GM18951 (cell line): ENCODE measurements at regions not wholly inside any gene's neighbourhood (a gene's known extent, or its start where the extent isn't known, plus 50 kb on each side); places are given as distances from the start of the nearest gene placed in this dataset.
"Not testable (repeated sequence)": the region's sequence is repeated elsewhere in the genome, so short reads cannot be mapped to it uniquely, and the experiment has no call there.

ENCODE experiments used
- POLR2A ChIP-seq: IDR thresholded peaks from 4 replicates; pipeline ENCODE4 v1.6.1; 2011; ENCODE audit warnings: mild to moderate bottlenecking; ENCODE audit not compliant: insufficient read length, insufficient read depth; ENCODE audit errors: extremely low read depth
- in situ Hi-C: fragments of 300-500 bp; cut with MboI; formaldehyde crosslinking; loops from one replicate; pipeline ENCODE4 v1.12.0; 2022; ENCODE audit warnings: low sequenced_read_pairs, mixed read lengths, inconsistent platforms; ENCODE audit not compliant: unreplicated experiment

DNA sequence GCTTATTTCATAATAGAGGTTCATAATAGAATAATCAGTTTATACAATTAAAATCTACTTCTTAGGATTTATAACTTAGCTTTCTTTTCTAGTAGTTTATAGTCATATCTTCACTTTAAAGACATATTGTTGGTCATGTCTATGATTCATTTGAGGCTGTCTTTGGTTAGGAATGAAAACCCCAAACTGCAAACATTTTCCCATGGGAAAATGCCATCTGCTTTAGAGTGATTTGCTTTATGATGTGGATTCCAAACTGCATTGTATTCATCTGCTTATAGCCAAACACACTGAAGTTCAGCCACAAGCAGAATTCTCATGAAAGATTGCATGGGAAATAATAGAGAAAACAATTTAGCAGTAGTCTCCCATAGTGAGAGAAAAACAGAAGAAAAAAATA, 128.0 kb downstream of the RFPL4B start:
- in situ Hi-C loops, result no loop called here
- TF ChIP-seq POLR2A, result no peak

DNA sequence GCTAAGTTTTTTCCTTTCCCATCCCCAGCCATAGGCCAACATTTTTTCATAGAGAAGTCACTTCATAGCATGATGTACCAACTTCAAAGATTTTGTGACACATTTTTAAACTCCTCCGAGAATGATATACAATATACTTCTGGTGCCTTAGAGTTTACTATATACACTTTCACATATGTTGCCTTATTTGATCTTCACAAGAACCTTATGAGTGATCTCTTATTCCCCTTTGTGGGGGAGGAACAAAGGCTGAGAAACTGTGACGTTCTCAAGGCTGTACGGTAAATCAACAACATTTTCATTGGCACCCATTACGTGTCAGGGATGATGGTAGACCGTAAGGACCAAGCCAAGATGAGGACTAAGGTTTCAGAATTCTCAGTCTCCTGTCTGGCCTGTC, 130.0 kb downstream of the RFPL4B start:
- in situ Hi-C loops, result no loop called here
- TF ChIP-seq POLR2A, result no peak

DNA sequence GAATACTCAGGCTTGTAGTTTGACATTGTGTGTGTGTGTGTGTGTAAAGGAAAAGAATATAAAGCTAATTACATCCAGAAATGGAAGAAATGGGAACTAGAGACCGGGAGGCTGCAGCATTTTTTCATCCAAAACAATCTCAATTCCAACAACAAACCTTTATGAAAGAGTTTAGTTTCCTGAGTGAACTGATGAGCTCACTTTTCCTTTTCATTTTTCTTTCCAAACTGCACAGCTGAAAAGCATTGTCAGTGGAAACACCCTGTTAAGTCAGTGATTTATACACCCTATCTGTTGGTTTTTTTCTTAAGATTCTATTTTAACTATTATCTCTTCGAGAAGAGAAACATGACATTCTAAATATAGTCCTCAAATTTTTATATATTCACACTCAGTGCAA, 130.9 kb downstream of the RFPL4B start:
- in situ Hi-C loops, result no loop called here

DNA sequence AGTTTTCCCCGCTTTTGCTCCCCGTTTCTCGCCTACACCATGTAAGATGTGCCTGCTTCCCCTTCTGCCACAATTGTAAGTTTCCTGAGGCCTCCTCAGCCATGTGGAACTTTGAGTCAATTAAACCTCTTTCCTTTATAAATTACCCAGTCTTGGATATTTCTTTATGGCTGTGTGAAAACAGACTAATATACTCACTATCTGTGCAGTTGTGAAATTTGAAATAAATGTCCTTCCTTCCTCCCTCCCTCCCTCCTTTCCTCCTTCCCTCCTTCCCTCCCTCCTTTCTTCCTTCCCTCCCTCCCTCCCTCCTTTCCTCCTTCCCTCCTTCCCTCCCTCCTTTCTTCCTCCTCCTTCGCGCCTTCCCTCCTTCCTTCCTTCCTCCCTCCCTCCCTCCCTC, 132.8 kb downstream of the RFPL4B start:
- in situ Hi-C loops, result not testable (repeated sequence)

More for the DNA sequence above, 130.9 kb downstream of the RFPL4B start:
- TF ChIP-seq POLR2A, result no peak

DNA sequence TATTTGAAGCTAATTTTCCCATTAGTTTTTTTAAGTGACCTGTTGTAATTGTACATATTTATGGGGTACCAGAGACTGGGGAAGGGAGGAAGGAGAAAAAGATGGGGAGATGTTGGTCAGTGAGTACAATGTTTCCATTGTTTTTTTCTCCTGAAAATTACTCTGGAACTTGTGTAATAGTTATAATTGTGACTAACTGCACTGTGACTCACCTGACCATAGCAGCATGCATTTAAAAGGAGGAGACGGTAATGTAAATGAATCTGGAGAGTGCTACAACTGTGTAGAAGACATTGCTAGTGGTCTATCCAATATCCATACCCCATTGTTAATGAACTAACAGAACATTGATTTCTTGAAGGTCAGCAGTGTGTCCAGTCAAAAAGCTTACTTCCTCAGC, 133.4 kb downstream of the RFPL4B start:
- in situ Hi-C loops, result no loop called here
- TF ChIP-seq POLR2A, result no peak

DNA sequence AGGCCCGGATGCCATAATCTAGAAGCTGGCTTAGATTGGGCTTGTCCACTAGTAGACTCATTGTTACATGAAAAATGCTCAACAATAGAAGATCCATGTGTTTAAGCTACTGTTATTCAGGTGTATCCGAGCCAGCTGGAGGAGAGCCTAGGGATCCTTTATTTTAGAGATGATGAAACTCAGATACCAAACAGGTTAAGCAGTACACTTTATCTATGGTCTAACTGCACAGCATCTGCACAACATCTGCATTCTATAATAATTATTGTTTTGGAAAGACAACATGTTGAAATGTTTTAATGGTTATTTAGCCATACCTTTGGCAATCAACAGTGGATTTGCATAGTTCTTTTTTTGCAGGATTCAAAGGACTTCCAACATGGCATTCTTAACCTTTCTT, 134.1 kb downstream of the RFPL4B start:
- no peak for TF ChIP-seq POLR2A
- in situ Hi-C loops, result no loop called here

DNA sequence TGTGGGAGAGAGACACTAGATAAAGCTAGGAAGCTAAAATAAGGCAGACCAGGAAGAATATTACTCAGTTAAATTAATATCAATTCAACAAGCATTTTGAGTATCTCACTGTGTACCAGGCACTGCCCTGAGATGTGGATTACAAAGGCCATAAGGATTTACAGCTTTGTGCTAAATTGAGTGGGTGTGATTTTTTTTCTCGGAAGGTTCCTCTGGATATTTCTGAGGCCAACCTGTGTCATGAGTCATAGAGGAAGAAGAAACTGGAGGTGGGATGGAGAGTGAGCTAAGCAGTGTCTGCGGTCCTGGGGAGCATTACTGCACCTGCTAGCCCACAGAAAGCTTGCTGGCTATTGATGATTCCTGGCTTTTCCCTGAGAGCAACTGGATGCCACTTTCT, 135.2 kb downstream of the RFPL4B start:
- no peak for TF ChIP-seq POLR2A
- in situ Hi-C loops, result no loop called here

DNA sequence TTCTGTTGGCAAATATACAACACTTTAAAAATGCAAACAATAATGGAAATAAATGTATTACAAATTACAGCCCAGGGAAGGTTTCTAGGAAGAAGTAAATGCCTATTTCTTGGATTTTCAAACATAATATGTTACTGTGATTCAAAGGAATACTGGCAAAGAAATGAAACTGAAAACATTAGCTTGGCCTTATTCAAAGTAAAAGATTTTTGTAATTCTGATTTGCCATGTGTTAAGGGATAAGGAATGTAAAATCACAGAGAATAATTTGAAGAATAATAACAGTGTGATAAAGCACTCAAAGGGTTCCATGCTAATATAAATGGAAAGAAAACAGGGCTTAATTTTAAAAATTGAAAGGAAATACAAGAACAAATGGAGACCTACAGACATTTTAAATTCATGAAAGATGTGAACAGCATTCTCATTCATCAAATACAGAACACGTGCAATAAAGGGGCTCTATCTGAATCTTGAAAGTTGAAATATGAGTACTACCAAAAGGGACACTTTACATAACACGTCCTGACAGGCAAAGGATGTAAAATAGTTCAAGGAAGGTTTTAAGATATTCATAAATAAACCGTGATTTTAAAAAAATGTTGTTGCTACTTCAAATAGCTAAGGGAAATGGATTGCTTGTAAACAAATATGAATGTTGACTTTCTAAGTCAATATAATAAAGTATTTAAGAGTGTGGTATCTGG, 138.1 kb downstream of the RFPL4B start:
- in situ Hi-C loops, result no loop called here
- TF ChIP-seq POLR2A, result no peak

DNA sequence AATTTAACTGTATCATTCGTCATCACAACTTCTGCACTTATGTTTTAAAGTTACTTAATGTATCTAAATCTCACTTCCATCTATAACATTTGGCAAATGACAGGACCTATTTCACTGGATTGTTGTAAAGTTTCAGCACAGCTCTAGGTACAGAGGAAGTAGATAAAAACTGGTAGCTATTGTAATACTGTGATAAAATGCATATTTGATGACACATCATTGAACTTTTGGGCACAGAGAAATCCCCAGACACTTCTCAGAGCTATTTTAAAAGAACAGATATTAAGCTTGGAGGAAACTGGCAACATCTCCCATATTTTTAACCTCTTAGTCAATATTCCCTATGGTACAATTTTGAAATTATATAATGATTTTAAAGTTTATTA, 138.7 kb downstream of the RFPL4B start:
- no peak for TF ChIP-seq POLR2A
- in situ Hi-C loops, result no loop called here

DNA sequence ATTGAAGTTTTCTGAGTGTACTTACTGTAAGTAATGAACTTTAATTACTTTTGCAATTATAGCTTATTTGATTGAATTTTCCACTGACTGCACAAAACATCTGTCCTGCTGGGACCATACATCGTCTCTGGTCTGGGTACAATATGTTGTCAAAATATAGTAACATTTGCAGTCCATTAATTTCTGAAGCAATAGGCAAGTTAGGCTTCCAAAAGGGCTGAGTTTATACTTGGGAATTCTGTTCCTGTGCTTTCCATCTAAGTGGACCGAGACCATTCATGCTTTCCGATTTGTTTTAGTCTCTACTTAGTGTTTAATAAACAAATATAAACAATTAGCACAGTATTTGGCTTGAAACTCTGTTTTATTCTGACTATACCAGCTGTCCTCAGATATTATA, 139.3 kb downstream of the RFPL4B start:
- TF ChIP-seq POLR2A, result no peak
- in situ Hi-C loops, result no loop called here

DNA sequence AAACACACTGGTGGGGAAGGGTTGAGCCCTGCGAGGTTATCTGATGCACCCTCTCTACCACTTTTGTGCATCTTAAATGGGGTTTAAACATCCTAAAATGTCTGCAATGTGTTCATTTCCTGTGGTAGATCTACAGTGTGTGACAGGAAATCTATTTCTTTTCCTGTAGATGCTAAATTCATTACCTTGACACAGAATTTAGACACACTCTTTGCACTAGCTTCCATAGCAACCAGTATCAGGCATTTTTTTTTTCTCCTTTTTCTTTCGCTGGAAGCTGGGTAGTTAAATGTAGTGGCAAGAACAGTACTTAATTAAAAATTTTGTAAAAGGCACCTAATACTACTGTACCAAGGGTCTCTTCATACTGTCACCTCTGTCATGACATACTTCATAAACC, 141.1 kb downstream of the RFPL4B start:
- in situ Hi-C loops, result no loop called here
- TF ChIP-seq POLR2A, result no peak

DNA sequence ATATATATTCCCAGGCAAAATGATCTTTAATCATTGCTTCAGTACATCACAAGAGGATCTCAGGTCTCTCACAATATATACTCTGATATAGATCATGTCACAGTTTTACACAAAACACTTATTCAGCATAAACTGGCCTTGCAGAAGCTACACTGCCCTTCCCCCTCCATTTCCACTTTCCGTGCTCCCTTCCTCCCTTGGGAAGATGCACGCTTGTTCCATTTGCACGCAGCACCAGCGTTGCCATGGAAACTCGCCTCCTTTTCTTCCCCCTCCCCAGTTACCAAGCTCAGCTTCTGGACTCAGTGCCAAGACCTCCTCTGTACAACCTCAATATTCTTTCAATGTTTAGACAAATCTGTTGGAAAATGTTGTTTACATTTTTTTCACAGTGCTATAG, 154.6 kb downstream of the RFPL4B start:
- in situ Hi-C loops, result no loop called here
- TF ChIP-seq POLR2A, result no peak

DNA sequence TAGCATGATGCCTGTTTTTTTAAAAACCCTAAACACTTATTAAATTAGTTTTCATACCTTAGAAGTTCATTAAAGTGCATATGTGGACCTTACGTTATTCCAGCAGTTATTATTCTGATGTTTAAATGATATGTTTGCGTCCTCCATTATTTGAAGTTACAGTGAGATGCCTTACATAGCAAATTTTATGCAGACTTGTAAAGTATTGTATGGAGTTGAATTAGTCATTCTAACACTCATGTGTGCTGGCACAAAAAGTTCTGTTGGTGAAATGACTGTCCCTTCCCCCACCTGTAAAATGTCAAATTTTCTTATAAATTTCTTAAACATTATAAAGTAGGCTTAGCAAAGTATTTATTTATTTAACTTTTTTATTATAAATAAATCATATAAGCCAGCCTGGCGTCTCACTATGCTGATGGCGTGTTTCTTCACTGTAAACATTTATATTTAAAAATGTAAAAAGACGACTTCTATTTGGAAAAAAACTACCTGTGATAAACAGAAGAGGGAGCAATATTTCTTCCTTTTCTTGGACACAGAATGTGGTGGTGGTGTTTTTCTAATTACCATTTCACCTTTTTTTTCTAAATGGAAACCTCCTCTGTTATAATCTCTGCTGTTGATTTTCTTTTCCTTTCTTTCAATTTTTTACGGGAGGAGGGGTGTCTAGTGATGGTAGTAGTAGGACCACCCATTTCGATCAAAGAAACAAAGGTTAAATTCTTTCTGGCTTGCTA, 155.4 kb downstream of the RFPL4B start:
- TF ChIP-seq POLR2A, result no peak
- in situ Hi-C loops, result no loop called here

DNA sequence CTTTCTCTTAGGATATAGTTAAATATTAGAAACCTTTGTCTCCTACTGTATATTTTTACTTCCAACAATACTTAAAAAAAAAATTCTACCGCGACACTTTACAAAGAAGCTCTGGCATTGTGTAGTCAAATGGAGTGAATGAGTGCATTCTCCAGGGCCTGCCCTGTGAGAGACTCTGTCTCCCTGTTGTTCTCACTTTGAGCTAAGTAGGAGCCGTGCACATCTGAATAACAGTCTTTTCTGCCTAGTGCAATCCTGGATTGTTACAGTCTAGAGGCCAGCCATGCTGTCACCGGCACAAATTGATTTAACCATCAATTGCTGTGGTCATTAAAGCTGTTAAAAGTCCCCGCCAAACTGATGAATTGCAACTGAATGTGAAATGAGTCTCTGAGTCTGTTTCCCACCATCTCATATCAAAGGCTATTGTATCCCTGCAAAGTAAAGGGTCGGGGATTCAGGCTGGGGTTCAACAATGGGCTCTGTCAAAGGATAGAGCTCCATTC, 156.0 kb downstream of the RFPL4B start:
- in situ Hi-C loops, result no loop called here
- TF ChIP-seq POLR2A, result no peak

DNA sequence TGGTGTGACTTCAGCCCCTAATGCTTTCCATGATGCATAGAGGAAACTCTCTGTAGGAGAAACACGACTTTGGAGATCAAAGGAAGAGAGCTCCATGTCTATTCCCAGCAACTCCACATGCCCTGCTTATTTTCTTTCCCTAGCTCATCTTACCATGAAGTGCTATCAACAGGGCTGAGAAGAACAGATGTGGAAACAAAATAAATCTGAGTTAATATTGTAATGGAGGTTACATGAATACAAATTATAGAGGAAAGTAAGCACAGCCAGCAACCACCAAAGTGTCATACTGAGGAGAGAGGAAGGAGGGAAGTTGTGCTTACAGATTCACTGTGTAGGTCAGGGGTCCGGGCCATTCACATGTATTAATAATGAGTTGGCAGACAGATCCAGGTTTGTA, 157.5 kb downstream of the RFPL4B start:
- in situ Hi-C loops, result no loop called here
- TF ChIP-seq POLR2A, result no peak

DNA sequence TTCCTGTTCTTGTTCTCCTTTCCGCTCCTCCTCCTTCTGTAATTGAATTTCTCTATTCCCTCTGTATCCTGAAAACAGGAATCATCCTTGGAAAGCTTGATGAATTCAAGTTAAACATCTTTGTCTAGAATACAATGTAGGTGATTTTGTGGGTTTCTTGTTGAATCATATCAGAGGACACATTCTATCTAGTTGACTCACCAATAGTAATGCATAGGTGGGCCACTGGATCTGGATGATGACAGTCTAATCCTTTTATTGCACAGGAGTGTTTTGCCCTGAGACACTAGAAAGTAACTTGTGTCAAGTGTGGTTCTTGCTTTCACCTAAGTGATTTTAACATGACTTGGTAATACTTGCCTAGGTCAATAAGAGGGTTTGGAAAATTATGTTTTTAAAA, 164.3 kb downstream of the RFPL4B start:
- TF ChIP-seq POLR2A, result no peak
- in situ Hi-C loops, result no loop called here
